Caki2 (cell line): ENCODE measurements at regions not wholly inside any gene's neighbourhood (a gene's known extent, or its start where the extent isn't known, plus 50 kb on each side); places are given as distances from the start of the nearest gene placed in this dataset.

ENCODE experiments used
- DNase-seq: peaks from one replicate; pipeline ENCODE4 v3.0.0-alpha.2; 2015; ENCODE audit warnings: low read depth
- in situ Hi-C: cut with HindIII; loops from 2 replicates; pipeline ENCODE4 v1.10.0; 2016; ENCODE audit warnings: low sequenced_read_pairs, low pct_unique_long_range_greater_than_20kb, mixed read lengths

GRCh38 chr5:62982348-62982747 is 403.7 kb downstream of the LRRC70 start:
- in situ Hi-C loops, result no loop called here
- no peak for DNase-seq

GRCh38 chr5:62980884-62981283 is 402.3 kb downstream of the LRRC70 start:
- in situ Hi-C loops, result no loop called here
- no peak for DNase-seq

GRCh38 chr5:62979472-62979871 is 400.9 kb downstream of the LRRC70 start:
- in situ Hi-C loops, result no loop called here
- DNase-seq, result no peak

- in situ Hi-C loops, result no loop called here
- no peak for DNase-seq
These were observed 399.0 kb downstream of the LRRC70 start for GRCh38 chr5:62977661-62978060.

- in situ Hi-C loops, result no loop called here
These were observed 396.0 kb downstream of the LRRC70 start for GRCh38 chr5:62974623-62975022.

GRCh38 chr5:62969409-62970120 is 390.9 kb downstream of the LRRC70 start:
- in situ Hi-C loops, result no loop called here
- peak; percentile 39 for DNase-seq

More at GRCh38 chr5:62974623-62975022, 396.0 kb downstream of the LRRC70 start:
- DNase-seq, result no peak

GRCh38 chr5:62964428-62964827 is 385.8 kb downstream of the LRRC70 start:
- in situ Hi-C loops, result no loop called here
- DNase-seq, result no peak

GRCh38 chr5:62960781-62961180 is 382.2 kb downstream of the LRRC70 start:
- no peak for DNase-seq
- in situ Hi-C loops, result no loop called here

GRCh38 chr5:62956597-62956996 is 378.0 kb downstream of the LRRC70 start:
- in situ Hi-C loops, result no loop called here
- DNase-seq, result no peak

GRCh38 chr5:62954578-62954977 is 376.0 kb downstream of the LRRC70 start:
- DNase-seq, result no peak
- in situ Hi-C loops, result no loop called here

GRCh38 chr5:62948301-62948700 is 369.7 kb downstream of the LRRC70 start:
- peak; percentile 13 for DNase-seq
- in situ Hi-C loops, result no loop called here

GRCh38 chr5:62942384-62942783 is 363.8 kb downstream of the LRRC70 start:
- in situ Hi-C loops, result no loop called here

GRCh38 chr5:62938927-62939326 is 360.3 kb downstream of the LRRC70 start:
- DNase-seq, result no peak
- in situ Hi-C loops, result no loop called here

More at GRCh38 chr5:62942384-62942783, 363.8 kb downstream of the LRRC70 start:
- no peak for DNase-seq

- DNase-seq, result peak; percentile 74
- in situ Hi-C loops, result no loop called here
These were observed 359.3 kb downstream of the LRRC70 start for GRCh38 chr5:62937661-62938558.

GRCh38 chr5:62935660-62936059 is 357.0 kb downstream of the LRRC70 start:
- in situ Hi-C loops, result no loop called here

GRCh38 chr5:62934319-62934718 is 355.7 kb downstream of the LRRC70 start:
- no peak for DNase-seq

More at GRCh38 chr5:62935660-62936059, 357.0 kb downstream of the LRRC70 start:
- no peak for DNase-seq

GRCh38 chr5:62933261-62933660 is 354.6 kb downstream of the LRRC70 start:
- no peak for DNase-seq
- in situ Hi-C loops, result no loop called here

More at GRCh38 chr5:62934319-62934718, 355.7 kb downstream of the LRRC70 start:
- in situ Hi-C loops, result no loop called here

- in situ Hi-C loops, result no loop called here
- DNase-seq, result peak; percentile 71
These were observed 352.7 kb downstream of the LRRC70 start for GRCh38 chr5:62931153-62931950.
